Ectodermal cell (in vitro differentiated cells): ENCODE measurements at regions not wholly inside any gene's neighbourhood (a gene's known extent, or its start where the extent isn't known, plus 50 kb on each side); places are given as distances from the start of the nearest gene placed in this dataset.

Source experiments
- H3K27ac ChIP-seq: 2 replicates; pipeline ENCODE4 v1.7.0; 2013; ENCODE audit warnings: mild to moderate bottlenecking, low read depth, low read length; ENCODE audit not compliant: insufficient read depth, poor library complexity, severe bottlenecking
- H3K27me3 ChIP-seq: 2 replicates; pipeline ENCODE4 v1.7.0; 2013; ENCODE audit warnings: mild to moderate bottlenecking, low read length; ENCODE audit not compliant: insufficient read depth, control insufficient read depth, poor library complexity, severe bottlenecking
- H3K36me3 ChIP-seq: one replicate; pipeline ENCODE4 v1.7.0; 2013; ENCODE audit warnings: low read length; ENCODE audit not compliant: control insufficient read depth, insufficient read depth
- H3K4me1 ChIP-seq: one replicate; pipeline ENCODE4 v1.7.0; 2013; ENCODE audit warnings: low read length; ENCODE audit not compliant: control insufficient read depth, insufficient read depth
- H3K4me3 ChIP-seq: 2 replicates; pipeline ENCODE4 v1.7.0; 2013; ENCODE audit warnings: low read depth, low read length, control low read depth; ENCODE audit not compliant: insufficient read depth
- H3K9me3 ChIP-seq: 2 replicates; pipeline ENCODE4 v1.7.0; 2013; ENCODE audit warnings: mild to moderate bottlenecking, low read length, moderate library complexity; ENCODE audit not compliant: control insufficient read depth
- WGBS, 2 experiments: methylation state at CpG; one replicate each; pipeline ENCODE4 v1.1.7; 2013; ENCODE audit warnings: missing lambda C conversion rate in 2 of 2; 5-methylcytosine and 5-hydroxymethylcytosine counted together

GRCh38 chr4:18203966-18204365, 182.4 kb upstream of the LCORL start:
- Histone ChIP-seq H3K36me3 (no peaks in the 10 kb centered on the region), H3K4me3 (no peak overlapping the region), H3K9me3 (no peaks in the 10 kb centered on the region), H3K27me3 (no peaks in the 10 kb centered on the region), H3K27ac (no peak overlapping the region), H3K4me1 (no peaks in the 10 kb centered on the region)
- WGBS, 2 experiments, result 83 to 87% methylated on average over 3 of the region's 3 CpGs

- 92 to 96% methylated on average over 6 of the region's 7 CpGs for WGBS, 2 experiments
- H3K36me3 ChIP-seq, result no peaks in the 10 kb centered on the region
- no peak overlapping the region for H3K27ac ChIP-seq
- no peaks in the 10 kb centered on the region for H3K27me3 ChIP-seq
- no peaks in the 10 kb centered on the region for H3K4me1 ChIP-seq
- H3K4me3 ChIP-seq, result no peak overlapping the region
- no peaks in the 10 kb centered on the region for H3K9me3 ChIP-seq
Measured at GRCh38 chr4:18202486-18202885, 180.9 kb upstream of the LCORL start.

- Histone ChIP-seq H3K9me3 (no peaks in the 10 kb centered on the region), H3K4me3 (no peak overlapping the region), H3K27me3 (no peaks in the 10 kb centered on the region), H3K4me1 (no peaks in the 10 kb centered on the region), H3K27ac (no peak overlapping the region), H3K36me3 (no peaks in the 10 kb centered on the region)
- 45 to 71% methylated on average over 1 of the region's 3 CpGs for WGBS, 2 experiments
Measured at GRCh38 chr4:18201885-18202284, 180.3 kb upstream of the LCORL start.

- WGBS, 2 experiments, result 88 to 94% methylated on average over 6 of the region's 6 CpGs
- H3K9me3 ChIP-seq, result no peaks in the 10 kb centered on the region
Measured at GRCh38 chr4:18198653-18199052, 177.1 kb upstream of the LCORL start.

GRCh38 chr4:18197467-18197866, 175.9 kb upstream of the LCORL start:
- Histone ChIP-seq H3K4me1 (no peaks in the 10 kb centered on the region), H3K27ac (no peak overlapping the region), H3K27me3 (no peaks in the 10 kb centered on the region), H3K4me3 (no peak overlapping the region), H3K36me3 (no peaks in the 10 kb centered on the region), H3K9me3 (no peaks in the 10 kb centered on the region)
- 93 to 96% methylated on average over 5 of the region's 5 CpGs for WGBS, 2 experiments

More at GRCh38 chr4:18198653-18199052, 177.1 kb upstream of the LCORL start:
- H3K4me1 ChIP-seq, result no peaks in the 10 kb centered on the region
- H3K4me3 ChIP-seq, result no peak overlapping the region
- no peak overlapping the region for H3K27ac ChIP-seq
- no peaks in the 10 kb centered on the region for H3K36me3 ChIP-seq
- no peaks in the 10 kb centered on the region for H3K27me3 ChIP-seq

- Histone ChIP-seq H3K4me1 (no peaks in the 10 kb centered on the region), H3K4me3 (no peak overlapping the region)
- WGBS, 2 experiments, result 95 to 96% methylated on average over 6 of the region's 6 CpGs
Measured at GRCh38 chr4:18194278-18194677, 172.7 kb upstream of the LCORL start.

GRCh38 chr4:18192901-18193300, 171.3 kb upstream of the LCORL start:
- H3K27me3 ChIP-seq, result no peaks in the 10 kb centered on the region
- no peaks in the 10 kb centered on the region for H3K36me3 ChIP-seq
- no peak overlapping the region for H3K4me3 ChIP-seq
- H3K4me1 ChIP-seq, result no peaks in the 10 kb centered on the region
- 67 to 76% methylated on average over 3 of the region's 3 CpGs for WGBS, 2 experiments
- no peaks in the 10 kb centered on the region for H3K9me3 ChIP-seq
- H3K27ac ChIP-seq, result no peak overlapping the region

More at GRCh38 chr4:18194278-18194677, 172.7 kb upstream of the LCORL start:
- no peaks in the 10 kb centered on the region for H3K9me3 ChIP-seq
- H3K27ac ChIP-seq, result no peak overlapping the region
- no peaks in the 10 kb centered on the region for H3K27me3 ChIP-seq
- H3K36me3 ChIP-seq, result no peaks in the 10 kb centered on the region

GRCh38 chr4:18185491-18185890, 163.9 kb upstream of the LCORL start:
- H3K27ac ChIP-seq, result no peak overlapping the region
- no peaks in the 10 kb centered on the region for H3K4me1 ChIP-seq
- H3K27me3 ChIP-seq, result no peaks in the 10 kb centered on the region
- H3K36me3 ChIP-seq, result no peaks in the 10 kb centered on the region
- H3K4me3 ChIP-seq, result no peak overlapping the region
- H3K9me3 ChIP-seq, result no peaks in the 10 kb centered on the region
- WGBS, 2 experiments, result 89 to 97% methylated on average over 2 of the region's 2 CpGs

GRCh38 chr4:18180892-18181291, 159.3 kb upstream of the LCORL start:
- Histone ChIP-seq H3K4me3 (no peak overlapping the region), H3K4me1 (no peaks in the 10 kb centered on the region), H3K9me3 (no peaks in the 10 kb centered on the region), H3K27ac (no peak overlapping the region), H3K27me3 (no peaks in the 10 kb centered on the region), H3K36me3 (no peaks in the 10 kb centered on the region)

GRCh38 chr4:18180122-18180521, 158.6 kb upstream of the LCORL start:
- Histone ChIP-seq H3K4me3 (no peak overlapping the region), H3K27me3 (no peaks in the 10 kb centered on the region), H3K9me3 (no peaks in the 10 kb centered on the region), H3K27ac (no peak overlapping the region), H3K4me1 (no peaks in the 10 kb centered on the region), H3K36me3 (no peaks in the 10 kb centered on the region)
- WGBS, 2 experiments, result 93 to 96% methylated on average over 4 of the region's 4 CpGs

GRCh38 chr4:18171896-18172295, 150.3 kb upstream of the LCORL start:
- H3K27me3 ChIP-seq, result no peaks in the 10 kb centered on the region
- 88 to 95% methylated on average over 2 of the region's 2 CpGs for WGBS, 2 experiments

More at GRCh38 chr4:18171896-18172295, 150.3 kb upstream of the LCORL start:
- Histone ChIP-seq H3K4me1 (no peaks in the 10 kb centered on the region), H3K9me3 (no peaks in the 10 kb centered on the region), H3K27ac (no peak overlapping the region), H3K4me3 (no peak overlapping the region), H3K36me3 (no peaks in the 10 kb centered on the region)
